ENCODE measurements at regions not wholly inside any gene's neighbourhood (a gene's known extent, or its start where the extent isn't known, plus 50 kb on each side); places are given as distances from the start of the nearest gene placed in this dataset.

- Histone ChIP-seq H3K4me1 (ENCODE audit: low read length) (no peaks in the 10 kb centered on the region), H4K20me1 (ENCODE audit: insufficient read depth, low read length) (no peaks in the 10 kb centered on the region), H2AFZ (ENCODE audit: low read depth, low read length) (no peak overlapping the region), H3K27me3 (ENCODE audit: low read depth, low read length) (no peaks in the 10 kb centered on the region), H3K9ac (ENCODE audit: low read length) (no peak overlapping the region), H3K79me2 (ENCODE audit: low read length) (no peaks in the 10 kb centered on the region), H3K36me3 (replicated peaks; ENCODE audit: low read depth, low read length) (no peaks in the 10 kb centered on the region), H3K27ac (ENCODE audit: low read length) (no peak overlapping the region), H3K4me3 (ENCODE audit: low read length) (no peak overlapping the region), H3K9me3 (ENCODE audit: insufficient read depth, low read length) (no peaks in the 10 kb centered on the region), H3K4me2 (ENCODE audit: low read length) (no peak overlapping the region)
- TF ChIP-seq CTCF (IDR thresholded peaks at IDR 0.05; ENCODE audit: low read depth, low read length) (no peak), EZH2phosphoT487 (IDR thresholded peaks at IDR 0.05; ENCODE audit: low read depth) (no peak)
Measured at GRCh38 chr16:51431517-51432241, 280.6 kb upstream of the SALL1 start.

- Histone ChIP-seq H4K20me1 (ENCODE audit: insufficient read depth, low read length) (no peaks in the 10 kb centered on the region), H3K9ac (ENCODE audit: low read length) (no peak overlapping the region), H3K27me3 (ENCODE audit: low read depth, low read length) (no peaks in the 10 kb centered on the region), H2AFZ (ENCODE audit: low read depth, low read length) (no peak overlapping the region), H3K27ac (ENCODE audit: low read length) (no peak overlapping the region), H3K4me1 (ENCODE audit: low read length) (no peaks in the 10 kb centered on the region), H3K79me2 (ENCODE audit: low read length) (no peaks in the 10 kb centered on the region), H3K4me2 (ENCODE audit: low read length) (no peak overlapping the region), H3K9me3 (ENCODE audit: insufficient read depth, low read length) (no peaks in the 10 kb centered on the region), H3K4me3 (ENCODE audit: low read length) (no peak overlapping the region), H3K36me3 (replicated peaks; ENCODE audit: low read depth, low read length) (no peaks in the 10 kb centered on the region)
- TF ChIP-seq EZH2phosphoT487 (IDR thresholded peaks at IDR 0.05; ENCODE audit: low read depth) (no peak), CTCF (IDR thresholded peaks at IDR 0.05; ENCODE audit: low read depth, low read length) (no peak)
Measured at GRCh38 chr16:51430716-51431369, 279.8 kb upstream of the SALL1 start.

- Histone ChIP-seq H3K27ac (ENCODE audit: low read length) (no peak overlapping the region), H3K36me3 (replicated peaks; ENCODE audit: low read depth, low read length) (no peaks in the 10 kb centered on the region), H3K9me3 (ENCODE audit: insufficient read depth, low read length) (no peaks in the 10 kb centered on the region), H3K4me1 (ENCODE audit: low read length) (no peaks in the 10 kb centered on the region), H3K4me2 (ENCODE audit: low read length) (no peak overlapping the region), H2AFZ (ENCODE audit: low read depth, low read length) (no peak overlapping the region), H3K9ac (ENCODE audit: low read length) (no peak overlapping the region), H3K4me3 (ENCODE audit: low read length) (no peak overlapping the region), H3K79me2 (ENCODE audit: low read length) (no peaks in the 10 kb centered on the region), H4K20me1 (ENCODE audit: insufficient read depth, low read length) (no peaks in the 10 kb centered on the region), H3K27me3 (ENCODE audit: low read depth, low read length) (no peaks in the 10 kb centered on the region)
- no peak for TF ChIP-seq EZH2phosphoT487 (IDR thresholded peaks at IDR 0.05; ENCODE audit: low read depth)
- no peak for TF ChIP-seq CTCF (IDR thresholded peaks at IDR 0.05; ENCODE audit: low read depth, low read length)
Measured at GRCh38 chr16:51429041-51429440, 278.0 kb upstream of the SALL1 start.

GRCh38 chr16:51427085-51427484, 276.0 kb upstream of the SALL1 start:
- H3K36me3 ChIP-seq (replicated peaks; ENCODE audit: low read depth, low read length), result no peaks in the 10 kb centered on the region
- H3K9me3 ChIP-seq (ENCODE audit: insufficient read depth, low read length), result no peaks in the 10 kb centered on the region
- H3K4me1 ChIP-seq (ENCODE audit: low read length), result no peaks in the 10 kb centered on the region
- H3K27me3 ChIP-seq (ENCODE audit: low read depth, low read length), result no peaks in the 10 kb centered on the region
- H3K79me2 ChIP-seq (ENCODE audit: low read length), result no peaks in the 10 kb centered on the region
- no peak overlapping the region for H3K27ac ChIP-seq (ENCODE audit: low read length)
- H3K9ac ChIP-seq (ENCODE audit: low read length), result no peak overlapping the region
- no peak overlapping the region for H3K4me3 ChIP-seq (ENCODE audit: low read length)
- H4K20me1 ChIP-seq (ENCODE audit: insufficient read depth, low read length), result no peaks in the 10 kb centered on the region
- no peak overlapping the region for H3K4me2 ChIP-seq (ENCODE audit: low read length)
- no peak for TF ChIP-seq EZH2phosphoT487 (IDR thresholded peaks at IDR 0.05; ENCODE audit: low read depth)
- TF ChIP-seq CTCF (IDR thresholded peaks at IDR 0.05; ENCODE audit: low read depth, low read length), result no peak
- no peak overlapping the region for H2AFZ ChIP-seq (ENCODE audit: low read depth, low read length)
